HFF-Myc (cell line): ENCODE measurements at regions not wholly inside any gene's neighbourhood (a gene's known extent, or its start where the extent isn't known, plus 50 kb on each side); places are given as distances from the start of the nearest gene placed in this dataset.

Experiments used
- DNase-seq: peaks from one replicate; pipeline ENCODE4 v3.0.0-alpha.2; 2011; ENCODE audit warnings: low read depth; ENCODE audit errors: extremely low read depth
- H3K4me3 ChIP-seq: replicated peaks from 2 replicates; pipeline ENCODE4 v1.5.1; 2011; ENCODE audit warnings: low read depth, mild to moderate bottlenecking, control low read depth, low read length
- TF ChIP-seq, protein P1 (sequence below): IDR thresholded peaks from 2 replicates; pipeline ENCODE4 v1.5.1; 2012; ENCODE audit warnings: mild to moderate bottlenecking, low read depth, low read length, control low read depth; ENCODE audit errors: missing control alignments

- TF ChIP-seq, protein P1, sequence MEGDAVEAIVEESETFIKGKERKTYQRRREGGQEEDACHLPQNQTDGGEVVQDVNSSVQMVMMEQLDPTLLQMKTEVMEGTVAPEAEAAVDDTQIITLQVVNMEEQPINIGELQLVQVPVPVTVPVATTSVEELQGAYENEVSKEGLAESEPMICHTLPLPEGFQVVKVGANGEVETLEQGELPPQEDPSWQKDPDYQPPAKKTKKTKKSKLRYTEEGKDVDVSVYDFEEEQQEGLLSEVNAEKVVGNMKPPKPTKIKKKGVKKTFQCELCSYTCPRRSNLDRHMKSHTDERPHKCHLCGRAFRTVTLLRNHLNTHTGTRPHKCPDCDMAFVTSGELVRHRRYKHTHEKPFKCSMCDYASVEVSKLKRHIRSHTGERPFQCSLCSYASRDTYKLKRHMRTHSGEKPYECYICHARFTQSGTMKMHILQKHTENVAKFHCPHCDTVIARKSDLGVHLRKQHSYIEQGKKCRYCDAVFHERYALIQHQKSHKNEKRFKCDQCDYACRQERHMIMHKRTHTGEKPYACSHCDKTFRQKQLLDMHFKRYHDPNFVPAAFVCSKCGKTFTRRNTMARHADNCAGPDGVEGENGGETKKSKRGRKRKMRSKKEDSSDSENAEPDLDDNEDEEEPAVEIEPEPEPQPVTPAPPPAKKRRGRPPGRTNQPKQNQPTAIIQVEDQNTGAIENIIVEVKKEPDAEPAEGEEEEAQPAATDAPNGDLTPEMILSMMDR = no peak
- DNase-seq = no peak
- H3K4me3 ChIP-seq = no peak overlapping the region
These were observed 1371.0 kb downstream of the KCNT2 start for GRCh38 chr1:195236991-195237889.

- TF ChIP-seq, protein P1 = no peak
- no peak for DNase-seq
These were observed 1389.6 kb downstream of the KCNT2 start for GRCh38 chr1:195218428-195219212.

GRCh38 chr1:195202241-195202640 lies 1406.0 kb downstream of the KCNT2 start:
- TF ChIP-seq, protein P1 = no peak
- no peak for DNase-seq
- no peak overlapping the region for H3K4me3 ChIP-seq

More at GRCh38 chr1:195218428-195219212, 1389.6 kb downstream of the KCNT2 start:
- no peak overlapping the region for H3K4me3 ChIP-seq

DNA sequence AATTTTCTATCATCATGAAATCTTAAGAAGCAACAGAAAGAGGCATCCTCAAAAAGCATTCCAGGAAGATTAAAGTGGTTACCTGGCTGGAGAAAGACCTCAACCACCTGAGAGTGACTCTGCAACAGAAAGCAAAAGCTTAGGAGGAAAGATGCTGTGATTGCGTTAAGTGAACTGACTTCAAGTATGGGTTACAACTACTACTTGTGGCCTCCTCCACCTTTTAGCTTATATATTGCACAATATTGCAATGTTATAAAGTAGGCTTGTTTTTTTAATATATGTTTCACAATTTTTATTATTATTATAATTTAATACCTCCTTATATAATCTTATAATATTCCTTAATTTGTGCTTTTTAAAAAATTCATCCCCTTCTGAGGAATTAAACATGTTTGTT lies 1407.5 kb downstream of the KCNT2 start:
- DNase-seq = no peak
- TF ChIP-seq, protein P1 = no peak
- H3K4me3 ChIP-seq = no peak overlapping the region

- no peak for DNase-seq
- H3K4me3 ChIP-seq = no peak overlapping the region
- TF ChIP-seq, protein P1 = no peak
These were observed 1411.1 kb downstream of the KCNT2 start for GRCh38 chr1:195197116-195197515.

DNA sequence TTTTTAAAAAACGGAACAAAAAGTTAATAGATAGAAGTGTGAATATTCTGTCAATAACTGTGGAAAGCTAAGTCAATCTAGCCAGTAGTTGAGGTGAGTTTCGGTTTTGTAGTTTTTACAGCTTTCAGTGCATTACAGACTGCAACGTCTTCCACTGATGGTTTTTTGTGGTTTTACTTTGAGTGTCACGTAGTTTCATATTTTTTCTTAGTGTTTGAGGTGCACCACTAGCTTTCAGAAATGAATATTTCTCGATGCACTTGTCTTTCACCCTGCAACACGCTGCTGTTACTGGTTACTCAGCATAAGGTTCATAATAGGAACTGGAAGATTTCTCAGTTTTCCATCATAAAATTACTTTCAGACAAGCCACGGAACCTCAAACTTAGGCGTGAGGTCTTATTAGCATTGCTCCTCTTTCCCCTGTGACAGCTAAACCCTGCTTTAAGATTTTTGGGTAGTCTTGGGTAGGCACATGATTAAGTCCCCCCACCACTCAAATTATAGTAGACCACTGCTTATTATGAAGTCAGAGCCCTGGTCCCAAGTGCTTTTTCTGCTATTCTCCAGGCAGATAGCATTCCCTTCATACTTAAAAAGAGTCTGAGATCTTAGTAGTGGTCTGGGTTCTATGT lies 1412.7 kb downstream of the KCNT2 start:
- no peak for DNase-seq
- H3K4me3 ChIP-seq = 0 out of 2 replicates have a peak overlapping the region, but pooled peaks have one; percentile 7
- TF ChIP-seq, protein P1 = no peak
